HepG2 (cell line): ENCODE measurements at regions not wholly inside any gene's neighbourhood (a gene's known extent, or its start where the extent isn't known, plus 50 kb on each side); places are given as distances from the start of the nearest gene placed in this dataset.

ENCODE experiments used
- ATAC-seq: fragments of 200-7000 bp; cut with Tn5 transposase; 3 replicates; pipeline ENCODE4 v1.9.1; 2020; ENCODE audit warnings: mild to moderate bottlenecking, moderate library complexity
- BruUV-seq: library from RNA; stranded (reverse); fragments of 400-500 nt; replicated peaks from 2 replicates; lab custom pipeline; 2021; lab: Mats Ljungman, UMichigan
- CTCF ChIA-PET: fragments of 300-600 bp; formaldehyde crosslinking; extraction: SDS; loops from one replicate; lab custom pipeline; 2021; ENCODE audit warnings: low total read pairs, inconsistent platforms, low intra/inter-chr PET ratio; lab: Yijun Ruan, JAX
- POLR2A ChIA-PET: fragments of 350-600 bp; sonication (Branson Sonifier 250); formaldehyde crosslinking; loops from one replicate; lab custom pipeline; 2020; ENCODE audit warnings: antibody characterized with exemption, inconsistent platforms; lab: Yijun Ruan, JAX
- DNase-seq: peaks from one replicate; pipeline ENCODE4 v3.0.0-alpha.2; 2015; ENCODE audit warnings: low spot score
- FAIRE-seq: peaks from 3 replicates; lab custom pipeline; 2011; peaks lifted over from hg19 to GRCh38; lab: Jason Lieb, UNC
- H2AFZ ChIP-seq: one replicate; pipeline ENCODE4 v1.6.1; 2011; ENCODE audit warnings: low read length, inconsistent platforms
- H3K27ac ChIP-seq: fragments of 300-600 bp; 3 replicates; pipeline ENCODE4 v1.8.0; 2011; ENCODE audit warnings: mixed run types, mild to moderate bottlenecking, mixed read lengths, low read length, inconsistent platforms; ENCODE audit not compliant: insufficient read depth; ENCODE audit errors: extremely low read length
- H3K27me3 ChIP-seq, 2 experiments: fragments of 200-600 bp in 1 of 2; 2 replicates in 1 of 2; 3 replicates in 1 of 2; pipeline versions ENCODE4 v1.6.0 to v1.8.0; 2011; ENCODE audit warnings: low read length in 2 of 2, mild to moderate bottlenecking in 2 of 2, moderate library complexity in 2 of 2, inconsistent platforms in 1 of 2; ENCODE audit not compliant: insufficient read depth in 2 of 2, control insufficient read depth in 1 of 2
- H3K36me3 ChIP-seq, 2 experiments: fragments of 200-600 bp in 1 of 2; replicated peaks in 1 of 2; 2 replicates in 1 of 2; 3 replicates in 1 of 2; pipeline versions ENCODE4 v1.5.1 to v1.8.0; 2011; ENCODE audit warnings: low read length in 2 of 2, inconsistent platforms in 1 of 2; ENCODE audit not compliant: insufficient read depth in 2 of 2, control insufficient read depth in 1 of 2
- H3K4me1 ChIP-seq: 2 replicates; pipeline ENCODE4 v1.5.1; 2012; ENCODE audit warnings: low read length, inconsistent platforms; ENCODE audit not compliant: insufficient read depth
- H3K4me2 ChIP-seq: 2 replicates; pipeline ENCODE4 v1.6.0; 2011; ENCODE audit warnings: low read depth, low read length, inconsistent platforms
- H3K4me3 ChIP-seq, 3 experiments: fragments of 200-600 bp in 1 of 3; sonication (generic), shearing (Covaris generic) in 1 of 3; replicated peaks in 1 of 3; 2 replicates each; pipeline ENCODE4 v1.5.1; 2011 to 2016; ENCODE audit warnings: low read length in 3 of 3, inconsistent platforms in 2 of 3, low read depth in 2 of 3, mild to moderate bottlenecking in 2 of 3, control low read depth in 1 of 3, mixed read lengths in 1 of 3; ENCODE audit not compliant: insufficient read depth in 1 of 3
- H3K79me2 ChIP-seq: one replicate; pipeline ENCODE4 v1.6.1; 2011; ENCODE audit warnings: low read length, inconsistent platforms; ENCODE audit not compliant: insufficient read depth
- H3K9ac ChIP-seq: 2 replicates; pipeline ENCODE4 v1.6.0; 2011; ENCODE audit warnings: mild to moderate bottlenecking, low read depth, low read length, inconsistent platforms; ENCODE audit not compliant: insufficient read depth
- H3K9me3 ChIP-seq: 2 replicates; pipeline ENCODE4 v1.5.1; 2012; ENCODE audit warnings: mild to moderate bottlenecking, low read length
- H4K20me1 ChIP-seq: 2 replicates; pipeline ENCODE4 v1.6.0; 2011; ENCODE audit warnings: inconsistent platforms, mild to moderate bottlenecking, low read length, moderate library complexity; ENCODE audit not compliant: insufficient read depth
- GPN1 ChIP-seq: sonication (generic); formaldehyde crosslinking; IDR thresholded peaks from 2 replicates; pipeline ENCODE4 v1.5.1; 2020; ENCODE audit warnings: missing genetic modification reagents, borderline replicate concordance
- NR2F1 ChIP-seq, 2 experiments: fragments of 450-650 bp in 1 of 2; formaldehyde crosslinking in 1 of 2; IDR thresholded peaks; 2 replicates each; pipeline versions ENCODE4 v1.5.0 to v1.6.1; 2016 to 2020; ENCODE audit warnings: mild to moderate bottlenecking in 1 of 2, missing compliant biosample characterization in 1 of 2, missing genetic modification reagents in 1 of 2, moderate library complexity in 1 of 2
- RAD51 ChIP-seq: fragments of 450-650 bp; IDR thresholded peaks from 2 replicates; pipeline ENCODE4 v1.6.1; 2016; ENCODE audit warnings: borderline replicate concordance
- ZMAT3 ChIP-seq: sonication (generic); formaldehyde crosslinking; conservative IDR thresholded peaks from 2 replicates; pipeline ENCODE4 v1.7.0; 2021; ENCODE audit warnings: missing genetic modification reagents
- ZNF24 ChIP-seq: fragments of 450-650 bp; IDR thresholded peaks from 2 replicates; pipeline ENCODE4 v1.6.1; 2017; ENCODE audit warnings: antibody characterized with exemption, mild to moderate bottlenecking
- ZNF30 ChIP-seq: sonication (generic); formaldehyde crosslinking; IDR thresholded peaks from 2 replicates; pipeline ENCODE4 v1.5.0; 2020; ENCODE audit warnings: mild to moderate bottlenecking, missing genetic modification reagents
- WGBS: methylation state at CpG from one replicate; pipeline ENCODE4 v1.1.6; 2017; ENCODE audit warnings: low lambda C conversion rate; 5-methylcytosine and 5-hydroxymethylcytosine counted together
- in situ Hi-C: cut with HindIII; loops from 2 replicates; pipeline ENCODE4 v1.10.0; 2017; ENCODE audit warnings: low pct_unique_long_range_greater_than_20kb; ENCODE audit not compliant: extremely low pct_ligation_motif_present
- intact Hi-C: fragments of 100-400 bp; cut with micrococcal nuclease; formaldehyde crosslinking; loops from one replicate; pipeline ENCODE4 v1.10.0; 2022; ENCODE audit not compliant: unreplicated experiment
- TF ChIP-seq, protein P1 (sequence below): sonication (generic); formaldehyde crosslinking; IDR thresholded peaks from 2 replicates; pipeline ENCODE4 v1.5.1; 2020; ENCODE audit warnings: mild to moderate bottlenecking, missing genetic modification reagents, moderate library complexity
- TF ChIP-seq, protein P2 (sequence below), 2 experiments: sonication (generic) in 1 of 2; formaldehyde crosslinking in 1 of 2; IDR thresholded peaks; 2 replicates each; pipeline versions ENCODE4 v1.4.0 to v1.6.1; 2016 to 2020; ENCODE audit warnings: borderline replicate concordance in 1 of 2, low read depth in 1 of 2, mild to moderate bottlenecking in 1 of 2, missing genetic modification reagents in 1 of 2

GRCh38 chr2:210860276-210860675, 303.9 kb downstream of the CPS1 start:
- Histone ChIP-seq H3K9me3 (no peaks in the 10 kb centered on the region), H3K4me2 (no peak overlapping the region), H3K36me3 (no peaks in the 10 kb centered on the region), H3K27me3 (no peaks in the 10 kb centered on the region), H3K27ac (no peak overlapping the region), H4K20me1 (no peaks in the 10 kb centered on the region), H3K4me3 (no peak overlapping the region), H3K79me2 (no peaks in the 10 kb centered on the region), H3K9ac (no peak overlapping the region), H3K4me1 (no peaks in the 10 kb centered on the region), H2AFZ (no peak overlapping the region)
- TF ChIP-seq, protein P1, sequence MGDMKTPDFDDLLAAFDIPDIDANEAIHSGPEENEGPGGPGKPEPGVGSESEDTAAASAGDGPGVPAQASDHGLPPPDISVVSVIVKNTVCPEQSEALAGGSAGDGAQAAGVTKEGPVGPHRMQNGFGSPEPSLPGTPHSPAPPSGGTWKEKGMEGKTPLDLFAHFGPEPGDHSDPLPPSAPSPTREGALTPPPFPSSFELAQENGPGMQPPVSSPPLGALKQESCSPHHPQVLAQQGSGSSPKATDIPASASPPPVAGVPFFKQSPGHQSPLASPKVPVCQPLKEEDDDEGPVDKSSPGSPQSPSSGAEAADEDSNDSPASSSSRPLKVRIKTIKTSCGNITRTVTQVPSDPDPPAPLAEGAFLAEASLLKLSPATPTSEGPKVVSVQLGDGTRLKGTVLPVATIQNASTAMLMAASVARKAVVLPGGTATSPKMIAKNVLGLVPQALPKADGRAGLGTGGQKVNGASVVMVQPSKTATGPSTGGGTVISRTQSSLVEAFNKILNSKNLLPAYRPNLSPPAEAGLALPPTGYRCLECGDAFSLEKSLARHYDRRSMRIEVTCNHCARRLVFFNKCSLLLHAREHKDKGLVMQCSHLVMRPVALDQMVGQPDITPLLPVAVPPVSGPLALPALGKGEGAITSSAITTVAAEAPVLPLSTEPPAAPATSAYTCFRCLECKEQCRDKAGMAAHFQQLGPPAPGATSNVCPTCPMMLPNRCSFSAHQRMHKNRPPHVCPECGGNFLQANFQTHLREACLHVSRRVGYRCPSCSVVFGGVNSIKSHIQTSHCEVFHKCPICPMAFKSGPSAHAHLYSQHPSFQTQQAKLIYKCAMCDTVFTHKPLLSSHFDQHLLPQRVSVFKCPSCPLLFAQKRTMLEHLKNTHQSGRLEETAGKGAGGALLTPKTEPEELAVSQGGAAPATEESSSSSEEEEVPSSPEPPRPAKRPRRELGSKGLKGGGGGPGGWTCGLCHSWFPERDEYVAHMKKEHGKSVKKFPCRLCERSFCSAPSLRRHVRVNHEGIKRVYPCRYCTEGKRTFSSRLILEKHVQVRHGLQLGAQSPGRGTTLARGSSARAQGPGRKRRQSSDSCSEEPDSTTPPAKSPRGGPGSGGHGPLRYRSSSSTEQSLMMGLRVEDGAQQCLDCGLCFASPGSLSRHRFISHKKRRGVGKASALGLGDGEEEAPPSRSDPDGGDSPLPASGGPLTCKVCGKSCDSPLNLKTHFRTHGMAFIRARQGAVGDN (CRISPR knock-in tag) = no peak
- intact Hi-C loops (no loop called here), in situ Hi-C loops (no loop called here)
- WGBS = 6% methylated on average over 5 of the region's 5 CpGs
- POLR2A ChIA-PET = no interaction called here
- BruUV-seq = no TSS peak
- ATAC-seq (no peak), DNase-seq (no peak), FAIRE-seq (no peak)
- CTCF ChIA-PET = no interaction called here

GRCh38 chr2:210861038-210861665, 304.8 kb downstream of the CPS1 start:
- H3K4me3 ChIP-seq = no peak overlapping the region
- 3% methylated on average over 2 of the region's 2 CpGs for WGBS
- FAIRE-seq (no peak), ATAC-seq (no peak), DNase-seq (no peak)
- no TSS peak for BruUV-seq
- ChIA-PET CTCF (no interaction called here), POLR2A (no interaction called here)
- no peaks in the 10 kb centered on the region for H3K36me3 ChIP-seq
- no peak overlapping the region for H3K9ac ChIP-seq
- intact Hi-C loops (no loop called here), in situ Hi-C loops (no loop called here)
- H3K27me3 ChIP-seq = no peaks in the 10 kb centered on the region
- no peaks in the 10 kb centered on the region for H3K79me2 ChIP-seq
- no peaks in the 10 kb centered on the region for H4K20me1 ChIP-seq
- no peak for TF ChIP-seq ZNF24
- no peak for TF ChIP-seq ZMAT3 (CRISPR knock-in tag)
- TF ChIP-seq, protein P2, sequence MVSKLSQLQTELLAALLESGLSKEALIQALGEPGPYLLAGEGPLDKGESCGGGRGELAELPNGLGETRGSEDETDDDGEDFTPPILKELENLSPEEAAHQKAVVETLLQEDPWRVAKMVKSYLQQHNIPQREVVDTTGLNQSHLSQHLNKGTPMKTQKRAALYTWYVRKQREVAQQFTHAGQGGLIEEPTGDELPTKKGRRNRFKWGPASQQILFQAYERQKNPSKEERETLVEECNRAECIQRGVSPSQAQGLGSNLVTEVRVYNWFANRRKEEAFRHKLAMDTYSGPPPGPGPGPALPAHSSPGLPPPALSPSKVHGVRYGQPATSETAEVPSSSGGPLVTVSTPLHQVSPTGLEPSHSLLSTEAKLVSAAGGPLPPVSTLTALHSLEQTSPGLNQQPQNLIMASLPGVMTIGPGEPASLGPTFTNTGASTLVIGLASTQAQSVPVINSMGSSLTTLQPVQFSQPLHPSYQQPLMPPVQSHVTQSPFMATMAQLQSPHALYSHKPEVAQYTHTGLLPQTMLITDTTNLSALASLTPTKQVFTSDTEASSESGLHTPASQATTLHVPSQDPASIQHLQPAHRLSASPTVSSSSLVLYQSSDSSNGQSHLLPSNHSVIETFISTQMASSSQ (IDR thresholded peaks at IDR 0.05; ENCODE audit: low read depth) = no peak
- TF ChIP-seq, protein P2 (CRISPR knock-in tag; IDR thresholded peaks at IDR 0.05; ENCODE audit: borderline replicate concordance) = no peak
- no peak for TF ChIP-seq NR2F1 (CRISPR knock-in tag; IDR thresholded peaks at IDR 0.05)
- no peak for TF ChIP-seq ZNF30 (CRISPR knock-in tag)
- no peak for TF ChIP-seq RAD51
- no peak for TF ChIP-seq GPN1 (CRISPR knock-in tag)
- no peaks in the 10 kb centered on the region for H3K9me3 ChIP-seq
- H3K4me1 ChIP-seq = no peaks in the 10 kb centered on the region
- H2AFZ ChIP-seq = no peak overlapping the region
- no peak overlapping the region for H3K4me2 ChIP-seq
- no peak overlapping the region for H3K27ac ChIP-seq
